ENCODE measurements at regions not wholly inside any gene's neighbourhood (a gene's known extent, or its start where the extent isn't known, plus 50 kb on each side); places are given as distances from the start of the nearest gene placed in this dataset.
"Not testable (repeated sequence)": the region's sequence is repeated elsewhere in the genome, so short reads cannot be mapped to it uniquely, and the experiment has no call there.

- not testable (repeated sequence) for TF ChIP-seq CTCF (IDR thresholded peaks at IDR 0.05; ENCODE audit: insufficient read depth, low read length); REST (IDR thresholded peaks at IDR 0.05; ENCODE audit: insufficient replicate concordance, low read depth)
Observed at GRCh38 chr17:15817861-15818260, 85.8 kb downstream of the TBC1D26 start.
